Dedifferentiated amniotic fluid mesenchymal stem cell (primary cell): ENCODE measurements at regions not wholly inside any gene's neighbourhood (a gene's known extent, or its start where the extent isn't known, plus 50 kb on each side); places are given as distances from the start of the nearest gene placed in this dataset.
"Not testable (repeated sequence)": the region's sequence is repeated elsewhere in the genome, so short reads cannot be mapped to it uniquely, and the experiment has no call there.

Experiments
- DNase-seq: peaks from one replicate; pipeline ENCODE4 v3.0.0-alpha.2; 2016; ENCODE audit errors: extremely low spot score

DNA sequence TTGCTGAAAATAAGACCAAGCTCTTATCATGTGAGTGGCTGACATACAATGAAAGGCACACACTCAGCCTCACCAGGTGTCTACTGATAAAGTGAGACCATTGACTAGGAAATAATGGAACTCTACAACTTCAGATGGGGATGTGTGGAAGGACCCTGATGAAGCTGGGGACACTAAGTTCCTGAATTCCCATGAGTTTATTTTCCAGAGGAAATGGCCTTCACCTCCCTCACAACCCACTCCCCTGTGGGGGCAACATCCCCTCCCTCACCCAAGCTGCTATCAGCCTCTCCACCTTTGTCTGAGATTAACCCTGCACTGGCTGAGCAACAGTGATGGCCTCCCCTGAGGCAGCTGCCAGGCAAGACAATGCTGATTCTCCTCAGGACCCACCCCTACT, 55.2 kb upstream of the SMARCAD1 start:
- DNase-seq = no peak

DNA sequence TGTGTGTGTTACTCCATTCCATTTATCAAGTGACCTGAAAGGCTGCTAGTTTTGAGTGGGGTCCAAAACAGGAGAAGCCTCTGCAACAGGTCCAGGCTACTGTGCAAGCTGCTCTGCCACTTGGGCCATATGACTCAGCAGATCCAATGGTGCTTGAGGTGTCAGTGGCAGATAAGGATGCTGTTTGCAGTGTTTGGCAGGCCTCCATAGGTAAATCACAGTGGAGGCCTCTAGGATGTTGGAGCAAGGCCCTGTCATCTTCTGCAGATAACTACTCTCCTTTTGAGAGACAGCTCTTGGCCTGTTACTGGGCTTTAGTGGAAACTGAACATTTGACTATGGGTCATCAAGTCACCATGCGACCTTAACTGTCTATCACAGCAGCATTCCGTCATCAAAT, 52.3 kb upstream of the SMARCAD1 start:
- not testable (repeated sequence) for DNase-seq

DNA sequence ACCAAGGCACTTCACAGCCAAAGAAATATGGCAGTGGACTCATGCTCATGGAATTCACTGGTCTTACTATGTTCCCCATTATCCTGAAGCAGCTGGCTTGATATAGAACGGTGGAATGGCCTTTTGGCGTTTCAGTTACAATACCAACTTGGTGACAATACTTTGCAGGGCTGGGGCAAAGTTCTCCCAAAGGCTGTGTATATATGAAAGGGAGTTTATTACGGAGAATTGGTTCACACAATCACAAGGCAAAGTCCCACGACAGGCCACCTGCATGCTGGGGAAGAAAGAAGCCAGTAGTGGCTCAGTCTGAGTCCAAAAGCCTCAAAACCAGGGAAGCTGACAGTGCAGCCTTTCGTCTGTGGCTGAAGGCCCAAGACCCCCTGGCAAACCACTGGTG, 50.8 kb upstream of the SMARCAD1 start:
- no peak for DNase-seq
